GM23338 (cell line): ENCODE measurements at regions not wholly inside any gene's neighbourhood (a gene's known extent, or its start where the extent isn't known, plus 50 kb on each side); places are given as distances from the start of the nearest gene placed in this dataset.

ENCODE experiments used
- ATAC-seq: fragments of 200-7000 bp; cut with Tn5 transposase; 3 replicates; pipeline ENCODE4 v1.9.1; 2020
- DNase-seq: peaks from one replicate; pipeline ENCODE4 v3.0.0-alpha.2; 2015; ENCODE audit warnings: low spot score
- H2AFZ ChIP-seq: fragments of 200-600 bp; sonication (generic); 2 replicates; pipeline ENCODE4 v1.8.0; 2016; ENCODE audit warnings: antibody characterized with exemption, mild to moderate bottlenecking, moderate library complexity
- H3F3A ChIP-seq: fragments of 200-600 bp; sonication (generic); replicated peaks from 2 replicates; pipeline ENCODE4 v1.8.0; 2017; ENCODE audit warnings: antibody characterized with exemption, mixed run types, low read depth
- H3K27ac ChIP-seq: fragments of 200-600 bp; sonication (generic); 2 replicates; pipeline ENCODE4 v1.6.1; 2016; ENCODE audit warnings: low read depth
- H3K27me3 ChIP-seq: fragments of 200-600 bp; sonication (generic); 2 replicates; pipeline ENCODE4 v1.8.0; 2016; ENCODE audit warnings: mild to moderate bottlenecking, mixed run types, moderate library complexity; ENCODE audit not compliant: insufficient read depth
- H3K36me3 ChIP-seq: fragments of 200-600 bp; sonication (generic); 2 replicates; pipeline ENCODE4 v1.8.0; 2016; ENCODE audit warnings: mild to moderate bottlenecking; ENCODE audit not compliant: insufficient read depth
- H3K4me1 ChIP-seq: fragments of 200-600 bp; sonication (generic); 2 replicates; pipeline ENCODE4 v1.8.0; 2016; ENCODE audit warnings: mild to moderate bottlenecking, moderate library complexity; ENCODE audit not compliant: insufficient read depth
- H3K4me2 ChIP-seq: fragments of 200-600 bp; sonication (generic); 2 replicates; pipeline ENCODE4 v1.7.1; 2017; ENCODE audit warnings: mixed run types
- H3K4me3 ChIP-seq: fragments of 200-600 bp; sonication (generic); 2 replicates; pipeline ENCODE4 v1.6.1; 2016; ENCODE audit warnings: mixed run types
- H3K79me2 ChIP-seq: fragments of 200-600 bp; sonication (generic); replicated peaks from 2 replicates; pipeline ENCODE4 v1.8.0; 2017; ENCODE audit warnings: mild to moderate bottlenecking; ENCODE audit not compliant: insufficient read depth
- H3K9me2 ChIP-seq: fragments of 200-600 bp; sonication (generic); 2 replicates; pipeline ENCODE4 v1.8.0; 2017; ENCODE audit not compliant: insufficient read depth
- H4K20me1 ChIP-seq: fragments of 200-600 bp; sonication (generic); replicated peaks from 2 replicates; pipeline ENCODE4 v1.8.0; 2017; ENCODE audit warnings: mild to moderate bottlenecking; ENCODE audit not compliant: insufficient read depth
- H3K27ac Mint-ChIP-seq: 2 replicates; pipeline ENCODE4 v1.8.0; 2020; ENCODE audit warnings: inconsistent platforms, mild to moderate bottlenecking, moderate library complexity, mixed read lengths
- H3K27me3 Mint-ChIP-seq: 3 replicates; pipeline ENCODE4 v1.8.0; 2022; ENCODE audit warnings: low read depth, mild to moderate bottlenecking, moderate library complexity, mixed read lengths, inconsistent platforms; ENCODE audit not compliant: insufficient read depth, poor library complexity
- H3K36me3 Mint-ChIP-seq: 3 replicates; pipeline ENCODE4 v1.8.0; 2021; ENCODE audit warnings: low read depth, mild to moderate bottlenecking, inconsistent platforms, moderate library complexity, mixed read lengths
- H3K4me1 Mint-ChIP-seq: 3 replicates; pipeline ENCODE4 v1.8.0; 2020; ENCODE audit warnings: mild to moderate bottlenecking, inconsistent platforms, mixed read lengths
- H3K4me3 Mint-ChIP-seq: 3 replicates; pipeline ENCODE4 v1.8.0; 2021; ENCODE audit warnings: moderate library complexity, mild to moderate bottlenecking, inconsistent platforms, mixed read lengths
- H3K9me3 Mint-ChIP-seq: 3 replicates; pipeline ENCODE4 v1.8.0; 2020; ENCODE audit warnings: moderate library complexity, mild to moderate bottlenecking, inconsistent platforms, mixed read lengths
- CREB1 ChIP-seq: fragments of 250-450 bp; sonication (Bioruptor Pico); IDR thresholded peaks from 2 replicates; pipeline ENCODE4 v1.5.0; 2020; ENCODE audit warnings: low read depth, mild to moderate bottlenecking, moderate library complexity
- EZH2 ChIP-seq: fragments of 200-600 bp; sonication (generic); IDR thresholded peaks from one replicate; pipeline ENCODE4 v1.8.0; 2017; ENCODE audit warnings: antibody characterized with exemption, mild to moderate bottlenecking, low read depth; ENCODE audit not compliant: unreplicated experiment
- EZH2phosphoT487 ChIP-seq: fragments of 200-600 bp; sonication (generic); IDR thresholded peaks from one replicate; pipeline ENCODE4 v1.8.1; 2018; ENCODE audit warnings: antibody characterized with exemption; ENCODE audit not compliant: unreplicated experiment
- JUNB ChIP-seq: IDR thresholded peaks from one replicate; pipeline ENCODE4 v1.6.1; 2016; ENCODE audit warnings: antibody characterized with exemption; ENCODE audit not compliant: unreplicated experiment
- NANOG ChIP-seq: IDR thresholded peaks from 2 replicates; pipeline ENCODE4 v1.6.1; 2016; ENCODE audit warnings: antibody characterized with exemption, borderline replicate concordance
- POLR2AphosphoS5 ChIP-seq: IDR thresholded peaks from 2 replicates; pipeline ENCODE4 v1.6.1; 2016; ENCODE audit warnings: antibody characterized with exemption, low read depth
- ZNF114 ChIP-seq: fragments of 250-450 bp; sonication (Bioruptor Pico); IDR thresholded peaks from 2 replicates; pipeline ENCODE4 v1.5.0; 2020; ENCODE audit warnings: mild to moderate bottlenecking, moderate library complexity
- ZNF331 ChIP-seq: fragments of 250-450 bp; sonication (Bioruptor Pico); IDR thresholded peaks from 2 replicates; pipeline ENCODE4 v1.5.0; 2020; ENCODE audit warnings: low read depth, mild to moderate bottlenecking, moderate library complexity
- TF ChIP-seq, protein P1 (sequence below): IDR thresholded peaks from 2 replicates; pipeline ENCODE4 v1.6.1; 2016; ENCODE audit warnings: antibody characterized with exemption
- TF ChIP-seq, protein P2 (sequence below): fragments of 250-450 bp; sonication (Bioruptor Pico); IDR thresholded peaks from 2 replicates; pipeline ENCODE4 v1.5.0; 2020; ENCODE audit warnings: mild to moderate bottlenecking, moderate library complexity
- TF ChIP-seq, protein P3 (sequence below): IDR thresholded peaks from one replicate; pipeline ENCODE4 v1.6.1; 2018; ENCODE audit warnings: antibody characterized with exemption; ENCODE audit not compliant: unreplicated experiment
- TF ChIP-seq, protein P4 (sequence below), 2 experiments: fragments of 200-600 bp in 1 of 2; sonication (generic) in 1 of 2; conservative IDR thresholded peaks; 2 replicates each; pipeline versions ENCODE4 v1.5.1 to v1.6.1; 2016 to 2017; ENCODE audit warnings: antibody characterized with exemption in 2 of 2, low read depth in 2 of 2, mild to moderate bottlenecking in 2 of 2, moderate library complexity in 1 of 2

DNA sequence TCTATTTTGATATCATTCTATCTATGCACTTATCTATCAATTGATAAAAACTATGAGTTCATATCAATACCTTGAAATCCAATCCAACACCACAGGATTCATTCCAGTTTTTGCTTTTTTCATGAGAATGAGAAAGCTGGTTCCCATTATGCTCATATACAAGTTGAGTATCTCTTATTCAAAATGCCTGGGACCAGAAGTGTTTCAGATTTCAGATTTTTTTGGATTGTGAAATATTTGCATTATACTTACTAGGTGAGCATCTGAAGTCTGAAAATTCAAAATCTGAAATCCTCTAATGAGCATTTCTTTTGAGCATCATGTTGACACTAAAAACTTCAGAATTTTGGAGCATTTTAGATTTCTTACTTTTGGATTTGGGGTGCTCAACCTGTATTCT, 67.8 kb upstream of the DCBLD2 start (continued):
- TF ChIP-seq, protein P1, sequence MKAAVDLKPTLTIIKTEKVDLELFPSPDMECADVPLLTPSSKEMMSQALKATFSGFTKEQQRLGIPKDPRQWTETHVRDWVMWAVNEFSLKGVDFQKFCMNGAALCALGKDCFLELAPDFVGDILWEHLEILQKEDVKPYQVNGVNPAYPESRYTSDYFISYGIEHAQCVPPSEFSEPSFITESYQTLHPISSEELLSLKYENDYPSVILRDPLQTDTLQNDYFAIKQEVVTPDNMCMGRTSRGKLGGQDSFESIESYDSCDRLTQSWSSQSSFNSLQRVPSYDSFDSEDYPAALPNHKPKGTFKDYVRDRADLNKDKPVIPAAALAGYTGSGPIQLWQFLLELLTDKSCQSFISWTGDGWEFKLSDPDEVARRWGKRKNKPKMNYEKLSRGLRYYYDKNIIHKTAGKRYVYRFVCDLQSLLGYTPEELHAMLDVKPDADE: no peak
- TF ChIP-seq ZNF114 (CRISPR knock-in tag) (no peak), EZH2 (no peak), CREB1 (CRISPR knock-in tag) (no peak)

DNA sequence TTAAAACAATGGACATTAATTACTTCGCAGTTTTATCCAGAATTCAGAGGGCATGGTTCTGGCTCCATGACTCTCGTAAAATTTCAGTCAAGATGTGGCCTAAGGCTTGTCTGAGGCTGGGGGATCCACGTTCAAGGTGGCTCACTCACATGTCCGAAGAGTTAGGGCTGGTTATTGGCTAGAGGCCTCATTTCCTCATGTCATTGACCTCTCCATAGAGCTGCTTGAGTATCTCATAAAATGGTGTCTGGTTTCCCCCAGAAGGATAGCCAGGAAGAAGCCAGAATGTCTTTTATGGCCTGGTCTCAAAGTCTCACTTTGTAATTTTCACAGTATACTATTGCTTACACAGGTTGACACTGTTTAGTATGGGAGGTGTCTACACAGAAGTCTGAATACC, 67.3 kb upstream of the DCBLD2 start:
- Histone ChIP-seq H3K79me2 (no peaks in the 10 kb centered on the region), H3K36me3 (no peaks in the 10 kb centered on the region), H3F3A (no peaks in the 10 kb centered on the region), H3K9me2 (no peaks in the 10 kb centered on the region), H3K4me2 (no peak overlapping the region), H4K20me1 (no peaks in the 10 kb centered on the region), H3K4me1 (no peaks in the 10 kb centered on the region), H3K4me3 (no peak overlapping the region), H3K27me3 (no peaks in the 10 kb centered on the region), H2AFZ (no peak overlapping the region), H3K27ac (no peak overlapping the region)
- H3K27ac Mint-ChIP-seq: no peak overlapping the region
- no peak overlapping the region for H3K4me3 Mint-ChIP-seq
- DNase-seq: no peak
- no peak for ATAC-seq
- H3K36me3 Mint-ChIP-seq: peaks cover 2% of the 10 kb centered on the region; the same call in 1 of the 3 replicates
- peaks cover 3% of the 10 kb centered on the region for H3K27me3 Mint-ChIP-seq
- peaks cover 3% of the 10 kb centered on the region; the same call in 1 of the 3 replicates for H3K9me3 Mint-ChIP-seq
- H3K4me1 Mint-ChIP-seq: no peaks in the 10 kb centered on the region
- no peak for TF ChIP-seq NANOG
- no peak for TF ChIP-seq EZH2
- no peak for TF ChIP-seq ZNF331 (CRISPR knock-in tag)
- TF ChIP-seq, protein P2, sequence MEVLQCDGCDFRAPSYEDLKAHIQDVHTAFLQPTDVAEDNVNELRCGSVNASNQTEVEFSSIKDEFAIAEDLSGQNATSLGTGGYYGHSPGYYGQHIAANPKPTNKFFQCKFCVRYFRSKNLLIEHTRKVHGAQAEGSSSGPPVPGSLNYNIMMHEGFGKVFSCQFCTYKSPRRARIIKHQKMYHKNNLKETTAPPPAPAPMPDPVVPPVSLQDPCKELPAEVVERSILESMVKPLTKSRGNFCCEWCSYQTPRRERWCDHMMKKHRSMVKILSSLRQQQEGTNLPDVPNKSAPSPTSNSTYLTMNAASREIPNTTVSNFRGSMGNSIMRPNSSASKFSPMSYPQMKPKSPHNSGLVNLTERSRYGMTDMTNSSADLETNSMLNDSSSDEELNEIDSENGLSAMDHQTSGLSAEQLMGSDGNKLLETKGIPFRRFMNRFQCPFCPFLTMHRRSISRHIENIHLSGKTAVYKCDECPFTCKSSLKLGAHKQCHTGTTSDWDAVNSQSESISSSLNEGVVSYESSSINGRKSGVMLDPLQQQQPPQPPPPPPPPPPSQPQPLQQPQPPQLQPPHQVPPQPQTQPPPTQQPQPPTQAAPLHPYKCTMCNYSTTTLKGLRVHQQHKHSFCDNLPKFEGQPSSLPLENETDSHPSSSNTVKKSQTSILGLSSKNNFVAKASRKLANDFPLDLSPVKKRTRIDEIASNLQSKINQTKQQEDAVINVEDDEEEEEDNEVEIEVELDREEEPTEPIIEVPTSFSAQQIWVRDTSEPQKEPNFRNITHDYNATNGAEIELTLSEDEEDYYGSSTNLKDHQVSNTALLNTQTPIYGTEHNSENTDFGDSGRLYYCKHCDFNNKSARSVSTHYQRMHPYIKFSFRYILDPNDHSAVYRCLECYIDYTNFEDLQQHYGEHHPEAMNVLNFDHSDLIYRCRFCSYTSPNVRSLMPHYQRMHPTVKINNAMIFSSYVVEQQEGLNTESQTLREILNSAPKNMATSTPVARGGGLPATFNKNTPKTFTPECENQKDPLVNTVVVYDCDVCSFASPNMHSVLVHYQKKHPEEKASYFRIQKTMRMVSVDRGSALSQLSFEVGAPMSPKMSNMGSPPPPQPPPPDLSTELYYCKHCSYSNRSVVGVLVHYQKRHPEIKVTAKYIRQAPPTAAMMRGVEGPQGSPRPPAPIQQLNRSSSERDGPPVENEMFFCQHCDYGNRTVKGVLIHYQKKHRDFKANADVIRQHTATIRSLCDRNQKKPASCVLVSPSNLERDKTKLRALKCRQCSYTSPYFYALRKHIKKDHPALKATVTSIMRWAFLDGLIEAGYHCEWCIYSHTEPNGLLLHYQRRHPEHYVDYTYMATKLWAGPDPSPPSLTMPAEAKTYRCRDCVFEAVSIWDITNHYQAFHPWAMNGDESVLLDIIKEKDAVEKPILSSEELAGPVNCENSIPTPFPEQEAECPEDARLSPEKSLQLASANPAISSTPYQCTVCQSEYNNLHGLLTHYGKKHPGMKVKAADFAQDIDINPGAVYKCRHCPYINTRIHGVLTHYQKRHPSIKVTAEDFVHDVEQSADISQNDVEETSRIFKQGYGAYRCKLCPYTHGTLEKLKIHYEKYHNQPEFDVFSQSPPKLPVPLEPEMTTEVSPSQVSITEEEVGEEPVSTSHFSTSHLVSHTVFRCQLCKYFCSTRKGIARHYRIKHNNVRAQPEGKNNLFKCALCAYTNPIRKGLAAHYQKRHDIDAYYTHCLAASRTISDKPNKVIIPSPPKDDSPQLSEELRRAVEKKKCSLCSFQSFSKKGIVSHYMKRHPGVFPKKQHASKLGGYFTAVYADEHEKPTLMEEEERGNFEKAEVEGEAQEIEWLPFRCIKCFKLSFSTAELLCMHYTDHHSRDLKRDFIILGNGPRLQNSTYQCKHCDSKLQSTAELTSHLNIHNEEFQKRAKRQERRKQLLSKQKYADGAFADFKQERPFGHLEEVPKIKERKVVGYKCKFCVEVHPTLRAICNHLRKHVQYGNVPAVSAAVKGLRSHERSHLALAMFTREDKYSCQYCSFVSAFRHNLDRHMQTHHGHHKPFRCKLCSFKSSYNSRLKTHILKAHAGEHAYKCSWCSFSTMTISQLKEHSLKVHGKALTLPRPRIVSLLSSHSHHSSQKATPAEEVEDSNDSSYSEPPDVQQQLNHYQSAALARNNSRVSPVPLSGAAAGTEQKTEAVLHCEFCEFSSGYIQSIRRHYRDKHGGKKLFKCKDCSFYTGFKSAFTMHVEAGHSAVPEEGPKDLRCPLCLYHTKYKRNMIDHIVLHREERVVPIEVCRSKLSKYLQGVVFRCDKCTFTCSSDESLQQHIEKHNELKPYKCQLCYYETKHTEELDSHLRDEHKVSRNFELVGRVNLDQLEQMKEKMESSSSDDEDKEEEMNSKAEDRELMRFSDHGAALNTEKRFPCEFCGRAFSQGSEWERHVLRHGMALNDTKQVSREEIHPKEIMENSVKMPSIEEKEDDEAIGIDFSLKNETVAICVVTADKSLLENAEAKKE (CRISPR knock-in tag): no peak
- TF ChIP-seq, protein P3, sequence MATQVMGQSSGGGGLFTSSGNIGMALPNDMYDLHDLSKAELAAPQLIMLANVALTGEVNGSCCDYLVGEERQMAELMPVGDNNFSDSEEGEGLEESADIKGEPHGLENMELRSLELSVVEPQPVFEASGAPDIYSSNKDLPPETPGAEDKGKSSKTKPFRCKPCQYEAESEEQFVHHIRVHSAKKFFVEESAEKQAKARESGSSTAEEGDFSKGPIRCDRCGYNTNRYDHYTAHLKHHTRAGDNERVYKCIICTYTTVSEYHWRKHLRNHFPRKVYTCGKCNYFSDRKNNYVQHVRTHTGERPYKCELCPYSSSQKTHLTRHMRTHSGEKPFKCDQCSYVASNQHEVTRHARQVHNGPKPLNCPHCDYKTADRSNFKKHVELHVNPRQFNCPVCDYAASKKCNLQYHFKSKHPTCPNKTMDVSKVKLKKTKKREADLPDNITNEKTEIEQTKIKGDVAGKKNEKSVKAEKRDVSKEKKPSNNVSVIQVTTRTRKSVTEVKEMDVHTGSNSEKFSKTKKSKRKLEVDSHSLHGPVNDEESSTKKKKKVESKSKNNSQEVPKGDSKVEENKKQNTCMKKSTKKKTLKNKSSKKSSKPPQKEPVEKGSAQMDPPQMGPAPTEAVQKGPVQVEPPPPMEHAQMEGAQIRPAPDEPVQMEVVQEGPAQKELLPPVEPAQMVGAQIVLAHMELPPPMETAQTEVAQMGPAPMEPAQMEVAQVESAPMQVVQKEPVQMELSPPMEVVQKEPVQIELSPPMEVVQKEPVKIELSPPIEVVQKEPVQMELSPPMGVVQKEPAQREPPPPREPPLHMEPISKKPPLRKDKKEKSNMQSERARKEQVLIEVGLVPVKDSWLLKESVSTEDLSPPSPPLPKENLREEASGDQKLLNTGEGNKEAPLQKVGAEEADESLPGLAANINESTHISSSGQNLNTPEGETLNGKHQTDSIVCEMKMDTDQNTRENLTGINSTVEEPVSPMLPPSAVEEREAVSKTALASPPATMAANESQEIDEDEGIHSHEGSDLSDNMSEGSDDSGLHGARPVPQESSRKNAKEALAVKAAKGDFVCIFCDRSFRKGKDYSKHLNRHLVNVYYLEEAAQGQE: no peak
- no peak for TF ChIP-seq EZH2phosphoT487
- TF ChIP-seq, protein P4, sequence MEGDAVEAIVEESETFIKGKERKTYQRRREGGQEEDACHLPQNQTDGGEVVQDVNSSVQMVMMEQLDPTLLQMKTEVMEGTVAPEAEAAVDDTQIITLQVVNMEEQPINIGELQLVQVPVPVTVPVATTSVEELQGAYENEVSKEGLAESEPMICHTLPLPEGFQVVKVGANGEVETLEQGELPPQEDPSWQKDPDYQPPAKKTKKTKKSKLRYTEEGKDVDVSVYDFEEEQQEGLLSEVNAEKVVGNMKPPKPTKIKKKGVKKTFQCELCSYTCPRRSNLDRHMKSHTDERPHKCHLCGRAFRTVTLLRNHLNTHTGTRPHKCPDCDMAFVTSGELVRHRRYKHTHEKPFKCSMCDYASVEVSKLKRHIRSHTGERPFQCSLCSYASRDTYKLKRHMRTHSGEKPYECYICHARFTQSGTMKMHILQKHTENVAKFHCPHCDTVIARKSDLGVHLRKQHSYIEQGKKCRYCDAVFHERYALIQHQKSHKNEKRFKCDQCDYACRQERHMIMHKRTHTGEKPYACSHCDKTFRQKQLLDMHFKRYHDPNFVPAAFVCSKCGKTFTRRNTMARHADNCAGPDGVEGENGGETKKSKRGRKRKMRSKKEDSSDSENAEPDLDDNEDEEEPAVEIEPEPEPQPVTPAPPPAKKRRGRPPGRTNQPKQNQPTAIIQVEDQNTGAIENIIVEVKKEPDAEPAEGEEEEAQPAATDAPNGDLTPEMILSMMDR (conservative IDR thresholded peaks at IDR 0.05; ENCODE audit: low read depth in 2 of 2): no peak
- TF ChIP-seq JUNB: no peak
- no peak for TF ChIP-seq POLR2AphosphoS5
- TF ChIP-seq, protein P1: no peak
- TF ChIP-seq CREB1 (CRISPR knock-in tag): no peak
